ENCODE measurements at regions not wholly inside any gene's neighbourhood (a gene's known extent, or its start where the extent isn't known, plus 50 kb on each side); places are given as distances from the start of the nearest gene placed in this dataset.

GRCh38 chr20:58580474-58580835 is 65.3 kb upstream of the APCDD1L start:
- TF ChIP-seq FOXA1 (IDR thresholded peaks at IDR 0.05) (no peak), BHLHE40 (IDR thresholded peaks at IDR 0.05; ENCODE audit: borderline replicate concordance) (no peak), FOXK2 (IDR thresholded peaks at IDR 0.05) (no peak), LEF1 (IDR thresholded peaks at IDR 0.05; ENCODE audit: borderline replicate concordance) (no peak), L3MBTL2 (conservative IDR thresholded peaks at IDR 0.05) (no peak), FOXM1 (IDR thresholded peaks at IDR 0.05; ENCODE audit: borderline replicate concordance) (no peak), ARNT (IDR thresholded peaks at IDR 0.05) (no peak), CTBP1 (IDR thresholded peaks at IDR 0.05; ENCODE audit: borderline replicate concordance) (no peak), NFRKB (IDR thresholded peaks at IDR 0.05) (no peak)
